ENCODE measurements at regions not wholly inside any gene's neighbourhood (a gene's known extent, or its start where the extent isn't known, plus 50 kb on each side); places are given as distances from the start of the nearest gene placed in this dataset.

GRCh38 chr6:6516666-6517458 is 71.7 kb upstream of the LY86 start:
- no peaks in the 10 kb centered on the region for H3K36me3 ChIP-seq (ENCODE audit: control insufficient read depth, insufficient read depth, low read length)
- no peaks in the 10 kb centered on the region for H3K9me3 ChIP-seq (replicated peaks; ENCODE audit: control insufficient read depth, low read depth, low read length)
- 30% methylated on average over 3 of the region's 11 CpGs for WGBS (ENCODE audit: insufficient coverage)
- DNase-seq, result no peak
- H3K4me1 ChIP-seq (ENCODE audit: control insufficient read depth, insufficient read depth, low read length), result peaks cover 9% of the 10 kb centered on the region
- H3K27me3 ChIP-seq (ENCODE audit: control insufficient read depth, insufficient read depth, low read length), result peaks cover 2% of the 10 kb centered on the region
- no peak overlapping the region for H3K4me3 ChIP-seq (ENCODE audit: low read length)
- no peak overlapping the region for H3K27ac ChIP-seq (ENCODE audit: low read length)

GRCh38 chr6:6518631-6519427 is 69.7 kb upstream of the LY86 start:
- no peaks in the 10 kb centered on the region for H3K9me3 ChIP-seq (replicated peaks; ENCODE audit: control insufficient read depth, low read depth, low read length)
- peaks cover 7% of the 10 kb centered on the region for H3K27me3 ChIP-seq (ENCODE audit: control insufficient read depth, insufficient read depth, low read length)
- peaks cover 6% of the 10 kb centered on the region for H3K4me1 ChIP-seq (ENCODE audit: control insufficient read depth, insufficient read depth, low read length)
- DNase-seq, result no peak
- no peak overlapping the region for H3K27ac ChIP-seq (ENCODE audit: low read length)
- H3K36me3 ChIP-seq (ENCODE audit: control insufficient read depth, insufficient read depth, low read length), result no peaks in the 10 kb centered on the region
- no peak overlapping the region for H3K4me3 ChIP-seq (ENCODE audit: low read length)
- 52% methylated on average over 5 of the region's 7 CpGs for WGBS (ENCODE audit: insufficient coverage)

GRCh38 chr6:6521961-6522482 is 66.5 kb upstream of the LY86 start:
- WGBS (ENCODE audit: insufficient coverage), result 80% methylated on average over 7 of the region's 8 CpGs
- Histone ChIP-seq H3K27me3 (ENCODE audit: control insufficient read depth, insufficient read depth, low read length) (peaks cover 10% of the 10 kb centered on the region), H3K27ac (ENCODE audit: low read length) (no peak overlapping the region), H3K9me3 (replicated peaks; ENCODE audit: control insufficient read depth, low read depth, low read length) (no peaks in the 10 kb centered on the region), H3K36me3 (ENCODE audit: control insufficient read depth, insufficient read depth, low read length) (no peaks in the 10 kb centered on the region), H3K4me1 (ENCODE audit: control insufficient read depth, insufficient read depth, low read length) (peaks cover 3% of the 10 kb centered on the region), H3K4me3 (ENCODE audit: low read length) (no peak overlapping the region)
- no peak for DNase-seq

GRCh38 chr6:6522709-6523108 is 65.8 kb upstream of the LY86 start:
- WGBS (ENCODE audit: insufficient coverage), result 84% methylated on average over 4 of the region's 5 CpGs
- H3K4me1 ChIP-seq (ENCODE audit: control insufficient read depth, insufficient read depth, low read length), result peaks cover 3% of the 10 kb centered on the region
- DNase-seq, result no peak
- no peaks in the 10 kb centered on the region for H3K36me3 ChIP-seq (ENCODE audit: control insufficient read depth, insufficient read depth, low read length)
- H3K4me3 ChIP-seq (ENCODE audit: low read length), result no peak overlapping the region
- H3K27me3 ChIP-seq (ENCODE audit: control insufficient read depth, insufficient read depth, low read length), result peaks cover 8% of the 10 kb centered on the region
- no peak overlapping the region for H3K27ac ChIP-seq (ENCODE audit: low read length)
- no peaks in the 10 kb centered on the region for H3K9me3 ChIP-seq (replicated peaks; ENCODE audit: control insufficient read depth, low read depth, low read length)

GRCh38 chr6:6524951-6525350 is 63.6 kb upstream of the LY86 start:
- Histone ChIP-seq H3K27me3 (ENCODE audit: control insufficient read depth, insufficient read depth, low read length) (peaks cover 8% of the 10 kb centered on the region), H3K36me3 (ENCODE audit: control insufficient read depth, insufficient read depth, low read length) (no peaks in the 10 kb centered on the region), H3K4me1 (ENCODE audit: control insufficient read depth, insufficient read depth, low read length) (no peaks in the 10 kb centered on the region), H3K9me3 (replicated peaks; ENCODE audit: control insufficient read depth, low read depth, low read length) (peaks cover 3% of the 10 kb centered on the region), H3K27ac (ENCODE audit: low read length) (no peak overlapping the region), H3K4me3 (ENCODE audit: low read length) (no peak overlapping the region)
- DNase-seq, result no peak
- WGBS (ENCODE audit: insufficient coverage), result 85% methylated on average over 1 of the region's 3 CpGs

GRCh38 chr6:6525933-6526332 is 62.6 kb upstream of the LY86 start:
- Histone ChIP-seq H3K4me3 (ENCODE audit: low read length) (no peak overlapping the region), H3K27me3 (ENCODE audit: control insufficient read depth, insufficient read depth, low read length) (peaks cover 8% of the 10 kb centered on the region), H3K9me3 (replicated peaks; ENCODE audit: control insufficient read depth, low read depth, low read length) (peaks cover 4% of the 10 kb centered on the region), H3K4me1 (ENCODE audit: control insufficient read depth, insufficient read depth, low read length) (no peaks in the 10 kb centered on the region), H3K36me3 (ENCODE audit: control insufficient read depth, insufficient read depth, low read length) (no peaks in the 10 kb centered on the region), H3K27ac (ENCODE audit: low read length) (no peak overlapping the region)
- DNase-seq, result no peak
- WGBS (ENCODE audit: insufficient coverage), result no CpG with 5 or more reads among the region's 2 CpGs

GRCh38 chr6:6529275-6529674 is 59.2 kb upstream of the LY86 start:
- peaks cover 4% of the 10 kb centered on the region for H3K27me3 ChIP-seq (ENCODE audit: control insufficient read depth, insufficient read depth, low read length)
- no peak overlapping the region for H3K27ac ChIP-seq (ENCODE audit: low read length)
- no peaks in the 10 kb centered on the region for H3K36me3 ChIP-seq (ENCODE audit: control insufficient read depth, insufficient read depth, low read length)
- no peak overlapping the region for H3K4me3 ChIP-seq (ENCODE audit: low read length)
- no CpG with 5 or more reads among the region's 3 CpGs for WGBS (ENCODE audit: insufficient coverage)
- H3K4me1 ChIP-seq (ENCODE audit: control insufficient read depth, insufficient read depth, low read length), result no peaks in the 10 kb centered on the region
- DNase-seq, result no peak
- H3K9me3 ChIP-seq (replicated peaks; ENCODE audit: control insufficient read depth, low read depth, low read length), result peaks cover 4% of the 10 kb centered on the region

GRCh38 chr6:6533176-6533575 is 55.3 kb upstream of the LY86 start:
- 80% methylated on average over 1 of the region's 3 CpGs for WGBS (ENCODE audit: insufficient coverage)

GRCh38 chr6:6534399-6534798 is 54.1 kb upstream of the LY86 start:
- no peak for DNase-seq
- Histone ChIP-seq H3K27ac (ENCODE audit: low read length) (no peak overlapping the region), H3K4me1 (ENCODE audit: control insufficient read depth, insufficient read depth, low read length) (no peaks in the 10 kb centered on the region), H3K9me3 (replicated peaks; ENCODE audit: control insufficient read depth, low read depth, low read length) (peaks cover 4% of the 10 kb centered on the region), H3K36me3 (ENCODE audit: control insufficient read depth, insufficient read depth, low read length) (no peaks in the 10 kb centered on the region), H3K27me3 (ENCODE audit: control insufficient read depth, insufficient read depth, low read length) (no peaks in the 10 kb centered on the region), H3K4me3 (ENCODE audit: low read length) (no peak overlapping the region)
- WGBS (ENCODE audit: insufficient coverage), result 85% methylated on average over 13 of the region's 16 CpGs

More at GRCh38 chr6:6533176-6533575, 55.3 kb upstream of the LY86 start:
- H3K4me1 ChIP-seq (ENCODE audit: control insufficient read depth, insufficient read depth, low read length), result no peaks in the 10 kb centered on the region
- peaks cover 4% of the 10 kb centered on the region for H3K9me3 ChIP-seq (replicated peaks; ENCODE audit: control insufficient read depth, low read depth, low read length)
- DNase-seq, result no peak
- no peak overlapping the region for H3K27ac ChIP-seq (ENCODE audit: low read length)
- H3K27me3 ChIP-seq (ENCODE audit: control insufficient read depth, insufficient read depth, low read length), result no peaks in the 10 kb centered on the region
- H3K4me3 ChIP-seq (ENCODE audit: low read length), result no peak overlapping the region
- H3K36me3 ChIP-seq (ENCODE audit: control insufficient read depth, insufficient read depth, low read length), result no peaks in the 10 kb centered on the region

- H3K4me1 ChIP-seq (ENCODE audit: control insufficient read depth, insufficient read depth, low read length), result peaks cover under 1% of the 10 kb centered on the region
- 80% methylated on average over 1 of the region's 1 CpG for WGBS (ENCODE audit: insufficient coverage)
- H3K27me3 ChIP-seq (ENCODE audit: control insufficient read depth, insufficient read depth, low read length), result no peaks in the 10 kb centered on the region
- H3K9me3 ChIP-seq (replicated peaks; ENCODE audit: control insufficient read depth, low read depth, low read length), result no peaks in the 10 kb centered on the region
- DNase-seq, result no peak
- H3K4me3 ChIP-seq (ENCODE audit: low read length), result no peak overlapping the region
- H3K27ac ChIP-seq (ENCODE audit: low read length), result no peak overlapping the region
- H3K36me3 ChIP-seq (ENCODE audit: control insufficient read depth, insufficient read depth, low read length), result no peaks in the 10 kb centered on the region
Observed at GRCh38 chr6:6537488-6538260, 50.8 kb upstream of the LY86 start.
